DND-41 (cell line): ENCODE measurements at regions not wholly inside any gene's neighbourhood (a gene's known extent, or its start where the extent isn't known, plus 50 kb on each side); places are given as distances from the start of the nearest gene placed in this dataset.

ENCODE experiments used
- CTCF ChIP-seq: IDR thresholded peaks from 2 replicates; pipeline ENCODE4 v1.5.1; 2012; ENCODE audit warnings: borderline replicate concordance, low read length, moderate library complexity, mild to moderate bottlenecking; ENCODE audit not compliant: poor library complexity, severe bottlenecking; ENCODE audit errors: extremely low read depth
- EZH2 ChIP-seq: IDR thresholded peaks from 3 replicates; pipeline ENCODE4 v1.6.1; 2012; ENCODE audit warnings: borderline replicate concordance, low read depth, mild to moderate bottlenecking, moderate library complexity, low read length, inconsistent platforms; ENCODE audit not compliant: severe bottlenecking

- TF ChIP-seq CTCF (no peak), EZH2 (no peak)
These were observed 499.1 kb downstream of the CDK5RAP2 start for GRCh38 chr9:120080849-120081248.
